ENCODE measurements at regions not wholly inside any gene's neighbourhood (a gene's known extent, or its start where the extent isn't known, plus 50 kb on each side); places are given as distances from the start of the nearest gene placed in this dataset.

- intact Hi-C loops (cut with DNase I; ENCODE audit: low total_unique reads) = no loop called here
- H3K27me3 ChIP-seq (replicated peaks in 1 of 7) = no peaks in the 10 kb centered on the region
- TF ChIP-seq CTCF (IDR thresholded peaks at IDR 0.05 in 8 of 11, conservative IDR thresholded peaks at IDR 0.05 in 3 of 11) (no peak), POLR2AphosphoS5 (IDR thresholded peaks at IDR 0.05) (no peak), POLR2A (IDR thresholded peaks at IDR 0.05) (no peak)
- peaks cover 0 to 61% (median 50%) of the 10 kb centered on the region in 6 donors for H3K4me1 ChIP-seq
- no peak for DNase-seq
- H3K4me3 ChIP-seq = no peak overlapping the region
- no peaks in the 10 kb centered on the region for H3K9me3 ChIP-seq
- WGBS, 5 donors = 50 to 68% (median 55%) methylated on average over 1 of the region's 1 CpG
- H3K36me3 ChIP-seq = no peaks in the 10 kb centered on the region
- H3K27ac ChIP-seq = no peak overlapping the region
Observed at GRCh38 chr1:56437959-56438358, 141.4 kb downstream of the PLPP3 start.

- Histone ChIP-seq H3K27me3 (replicated peaks in 1 of 7) (no peaks in the 10 kb centered on the region), H3K36me3 (no peaks in the 10 kb centered on the region), H3K4me1 (peaks cover 0 to 71% (median 59%) of the 10 kb centered on the region in 6 donors), H3K9me3 (no peaks in the 10 kb centered on the region), H3K4me3 (no peak overlapping the region), H3K27ac (no peak overlapping the region)
- DNase-seq = no peak
- TF ChIP-seq POLR2AphosphoS5 (IDR thresholded peaks at IDR 0.05) (no peak), CTCF (IDR thresholded peaks at IDR 0.05 in 8 of 11, conservative IDR thresholded peaks at IDR 0.05 in 3 of 11) (no peak), POLR2A (IDR thresholded peaks at IDR 0.05) (no peak)
- WGBS, 5 donors = 87 to 94% (median 93%) methylated on average over 8 of the region's 8 CpGs
- intact Hi-C loops (cut with DNase I; ENCODE audit: low total_unique reads) = no loop called here
Observed at GRCh38 chr1:56436912-56437417, 142.4 kb downstream of the PLPP3 start.

GRCh38 chr1:56436296-56436695, 143.1 kb downstream of the PLPP3 start:
- 78 to 93% (median 88%) methylated on average over 4 of the region's 4 CpGs for WGBS, 5 donors
- peaks cover 0 to 78% (median 60%) of the 10 kb centered on the region in 6 donors for H3K4me1 ChIP-seq
- H3K27ac ChIP-seq = no peak overlapping the region
- no peaks in the 10 kb centered on the region for H3K36me3 ChIP-seq
- DNase-seq = no peak
- no peaks in the 10 kb centered on the region for H3K27me3 ChIP-seq (replicated peaks in 1 of 7)
- no peaks in the 10 kb centered on the region for H3K9me3 ChIP-seq
- no peak for TF ChIP-seq POLR2AphosphoS5 (IDR thresholded peaks at IDR 0.05)
- no peak for TF ChIP-seq POLR2A (IDR thresholded peaks at IDR 0.05)
- intact Hi-C loops (cut with DNase I; ENCODE audit: low total_unique reads) = no loop called here
- no peak overlapping the region for H3K4me3 ChIP-seq

GRCh38 chr1:56435434-56436262, 143.7 kb downstream of the PLPP3 start:
- Histone ChIP-seq H3K4me1 (peaks cover 0 to 81% (median 60%) of the 10 kb centered on the region in 6 donors), H3K4me3 (no peak overlapping the region), H3K27ac (no peak overlapping the region), H3K9me3 (no peaks in the 10 kb centered on the region), H3K27me3 (replicated peaks in 1 of 7) (no peaks in the 10 kb centered on the region), H3K36me3 (no peaks in the 10 kb centered on the region)
- DNase-seq = no peak
- whole genome bisulfite sequencing, 5 donors = 79 to 89% (median 86%) methylated on average over 2 of the region's 2 CpGs
- TF ChIP-seq POLR2AphosphoS5 (IDR thresholded peaks at IDR 0.05) (no peak), POLR2A (IDR thresholded peaks at IDR 0.05) (no peak), CTCF (IDR thresholded peaks at IDR 0.05 in 8 of 11, conservative IDR thresholded peaks at IDR 0.05 in 3 of 11) (no peak)
- intact Hi-C loops (cut with DNase I; ENCODE audit: low total_unique reads) = no loop called here
